Right lobe of liver (tissue), 4 donors: ENCODE measurements at regions not wholly inside any gene's neighbourhood (a gene's known extent, or its start where the extent isn't known, plus 50 kb on each side); places are given as distances from the start of the nearest gene placed in this dataset.

Experiments
- POLR2A ChIP-seq: fragments of 450-650 bp; IDR thresholded peaks from one replicate; pipeline ENCODE4 v1.6.1; 2017; ENCODE audit warnings: antibody characterized with exemption, mild to moderate bottlenecking
- TF ChIP-seq, protein P1 (sequence below), 4 donors: fragments of 200-600 bp in 3 of 4; fragments of 450-650 bp in 1 of 4; IDR thresholded peaks; one replicate each; pipeline versions ENCODE4 v1.5.1 to v1.8.0; 2016 to 2022; ENCODE audit warnings: antibody characterized with exemption in 4 of 4, mild to moderate bottlenecking in 2 of 4
- donor health status: DM: no; HTN: no; CAD: no.
- donor health status: DM: no; HTN: no; CAD: no.
- donor health status: DM: no; HTN: yes; CAD: no.

DNA sequence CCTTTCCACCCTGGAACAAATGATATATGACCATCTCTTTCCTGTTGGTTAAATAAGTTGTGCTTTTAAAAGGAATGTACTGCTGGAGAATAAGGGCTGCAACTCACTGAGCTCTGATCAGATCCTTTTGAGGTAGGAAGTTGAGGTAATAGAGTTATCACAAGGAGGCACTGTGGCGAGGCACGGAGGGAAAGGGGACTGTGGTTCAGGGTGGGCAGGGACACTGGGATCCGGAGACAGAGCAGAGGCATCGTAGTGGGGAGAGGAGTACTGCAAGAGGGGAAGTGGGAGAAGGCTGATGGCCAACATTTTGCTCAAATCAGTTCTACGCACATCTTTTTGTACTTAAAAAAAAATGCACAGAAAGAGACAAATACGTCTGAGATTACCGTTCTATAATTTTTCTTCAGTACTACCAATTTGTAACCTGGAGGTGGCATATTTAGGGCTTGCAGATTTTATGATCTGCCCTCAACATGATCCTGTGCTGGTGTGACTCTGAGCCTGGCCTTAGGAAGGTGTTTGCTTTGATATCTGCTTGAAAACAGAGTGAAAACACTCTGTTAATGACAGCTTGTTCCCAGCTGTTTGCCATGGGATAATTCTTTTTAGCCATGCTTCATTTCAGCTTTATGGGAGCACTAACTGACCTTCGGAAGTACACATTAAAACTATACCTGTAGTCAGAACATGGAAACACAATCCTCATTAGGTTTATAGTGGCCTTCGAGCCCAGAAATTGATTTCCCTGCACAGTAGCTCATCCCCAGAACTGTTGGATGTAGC lies 168.1 kb downstream of the KCNE4 start:
- TF ChIP-seq, protein P1, sequence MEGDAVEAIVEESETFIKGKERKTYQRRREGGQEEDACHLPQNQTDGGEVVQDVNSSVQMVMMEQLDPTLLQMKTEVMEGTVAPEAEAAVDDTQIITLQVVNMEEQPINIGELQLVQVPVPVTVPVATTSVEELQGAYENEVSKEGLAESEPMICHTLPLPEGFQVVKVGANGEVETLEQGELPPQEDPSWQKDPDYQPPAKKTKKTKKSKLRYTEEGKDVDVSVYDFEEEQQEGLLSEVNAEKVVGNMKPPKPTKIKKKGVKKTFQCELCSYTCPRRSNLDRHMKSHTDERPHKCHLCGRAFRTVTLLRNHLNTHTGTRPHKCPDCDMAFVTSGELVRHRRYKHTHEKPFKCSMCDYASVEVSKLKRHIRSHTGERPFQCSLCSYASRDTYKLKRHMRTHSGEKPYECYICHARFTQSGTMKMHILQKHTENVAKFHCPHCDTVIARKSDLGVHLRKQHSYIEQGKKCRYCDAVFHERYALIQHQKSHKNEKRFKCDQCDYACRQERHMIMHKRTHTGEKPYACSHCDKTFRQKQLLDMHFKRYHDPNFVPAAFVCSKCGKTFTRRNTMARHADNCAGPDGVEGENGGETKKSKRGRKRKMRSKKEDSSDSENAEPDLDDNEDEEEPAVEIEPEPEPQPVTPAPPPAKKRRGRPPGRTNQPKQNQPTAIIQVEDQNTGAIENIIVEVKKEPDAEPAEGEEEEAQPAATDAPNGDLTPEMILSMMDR (IDR thresholded peaks at IDR 0.05), result no peak
- TF ChIP-seq POLR2A, result no peak
